Astrocyte (in vitro differentiated cells and primary cell): ENCODE measurements at regions not wholly inside any gene's neighbourhood (a gene's known extent, or its start where the extent isn't known, plus 50 kb on each side); places are given as distances from the start of the nearest gene placed in this dataset.

ENCODE experiments used
- CTCF ChIP-seq: IDR thresholded peaks from 2 replicates; pipeline ENCODE4 v1.5.1; 2011; ENCODE audit warnings: low read depth, mild to moderate bottlenecking, inconsistent platforms, low read length, moderate library complexity; ENCODE audit not compliant: insufficient read depth
- EZH2 ChIP-seq: IDR thresholded peaks from 2 replicates; pipeline ENCODE4 v1.6.1; 2012; ENCODE audit warnings: mild to moderate bottlenecking, low read length, inconsistent platforms; ENCODE audit not compliant: insufficient read depth

GRCh38 chr1:24987875-24988557 lies 57.9 kb upstream of the RUNX3 start:
- TF ChIP-seq CTCF (no peak), EZH2 (no peak)
